Esophagus squamous epithelium (tissue), 5 donors: ENCODE measurements at regions not wholly inside any gene's neighbourhood (a gene's known extent, or its start where the extent isn't known, plus 50 kb on each side); places are given as distances from the start of the nearest gene placed in this dataset.
A peak's percentile ranks its signal among the peaks of the same experiment; 100 is the strongest.

Experiments
- DNase-seq: peaks from one replicate; lab custom pipeline; 2025; lab: John Stamatoyannopoulos, UW
- H3K27ac ChIP-seq, 4 donors: fragments of 200-600 bp; sonication (generic); one replicate each; pipeline ENCODE4 v1.5.1; 2016 to 2019; ENCODE audit warnings: mild to moderate bottlenecking in 1 of 4
- H3K27me3 ChIP-seq, 4 donors: fragments of 200-600 bp; sonication (generic); 1 replicate in 3 of 4; 2 replicates in 1 of 4; pipeline versions ENCODE4 v1.5.1 to v1.6.0; 2017 to 2021; ENCODE audit warnings: antibody characterized with exemption in 1 of 4
- H3K36me3 ChIP-seq, 3 donors: fragments of 200-600 bp; sonication (generic); one replicate each; pipeline ENCODE4 v1.5.1; 2016 to 2019
- H3K4me1 ChIP-seq, 3 donors: fragments of 200-600 bp; sonication (generic); one replicate each; pipeline ENCODE4 v1.5.1; 2017 to 2019
- H3K4me3 ChIP-seq, 4 donors: fragments of 200-600 bp; sonication (generic); 1 replicate in 3 of 4; 2 replicates in 1 of 4; pipeline ENCODE4 v1.5.1; 2016 to 2019; ENCODE audit warnings: mild to moderate bottlenecking in 2 of 4, moderate library complexity in 1 of 4
- H3K9me3 ChIP-seq, 3 donors: fragments of 200-600 bp; sonication (generic); one replicate each; pipeline ENCODE4 v1.5.1; 2016 to 2019
- POLR2A ChIP-seq, 4 donors: fragments of 450-650 bp; IDR thresholded peaks; one replicate each; pipeline ENCODE4 v1.6.1; 2017; ENCODE audit warnings: antibody characterized with exemption in 4 of 4, mild to moderate bottlenecking in 4 of 4, moderate library complexity in 3 of 4
- WGBS, 2 donors: methylation state at CpG; one replicate each; pipeline ENCODE4 v1.1.5; 2018; 5-methylcytosine and 5-hydroxymethylcytosine counted together
- intact Hi-C: fragments of 100-400 bp; cut with DNase I; formaldehyde crosslinking; loops from one replicate; pipeline ENCODE4 v1.15.0; 2022
- TF ChIP-seq, protein P1 (sequence below), 6 experiments: fragments of 450-650 bp in 4 of 6; fragments of 200-600 bp in 2 of 6; sonication (generic) in 2 of 6; IDR thresholded peaks; one replicate each; pipeline ENCODE4 v1.5.1; 2016 to 2019; ENCODE audit warnings: antibody characterized with exemption in 6 of 6, mild to moderate bottlenecking in 4 of 6, moderate library complexity in 4 of 6
- donor health status: DM: yes; HTN: yes; CAD: no.

- WGBS, 2 donors = 47 to 58% methylated on average over 1 of the region's 1 CpG
- Histone ChIP-seq H3K27me3 (no peaks in the 10 kb centered on the region), H3K9me3 (no peaks in the 10 kb centered on the region), H3K27ac (no peak overlapping the region), H3K4me1 (no peaks in the 10 kb centered on the region), H3K36me3 (no peaks in the 10 kb centered on the region), H3K4me3 (no peak overlapping the region)
- intact Hi-C loops = no loop called here
- DNase-seq = no peak
- no peak for TF ChIP-seq POLR2A (IDR thresholded peaks at IDR 0.05)
- TF ChIP-seq, protein P1, sequence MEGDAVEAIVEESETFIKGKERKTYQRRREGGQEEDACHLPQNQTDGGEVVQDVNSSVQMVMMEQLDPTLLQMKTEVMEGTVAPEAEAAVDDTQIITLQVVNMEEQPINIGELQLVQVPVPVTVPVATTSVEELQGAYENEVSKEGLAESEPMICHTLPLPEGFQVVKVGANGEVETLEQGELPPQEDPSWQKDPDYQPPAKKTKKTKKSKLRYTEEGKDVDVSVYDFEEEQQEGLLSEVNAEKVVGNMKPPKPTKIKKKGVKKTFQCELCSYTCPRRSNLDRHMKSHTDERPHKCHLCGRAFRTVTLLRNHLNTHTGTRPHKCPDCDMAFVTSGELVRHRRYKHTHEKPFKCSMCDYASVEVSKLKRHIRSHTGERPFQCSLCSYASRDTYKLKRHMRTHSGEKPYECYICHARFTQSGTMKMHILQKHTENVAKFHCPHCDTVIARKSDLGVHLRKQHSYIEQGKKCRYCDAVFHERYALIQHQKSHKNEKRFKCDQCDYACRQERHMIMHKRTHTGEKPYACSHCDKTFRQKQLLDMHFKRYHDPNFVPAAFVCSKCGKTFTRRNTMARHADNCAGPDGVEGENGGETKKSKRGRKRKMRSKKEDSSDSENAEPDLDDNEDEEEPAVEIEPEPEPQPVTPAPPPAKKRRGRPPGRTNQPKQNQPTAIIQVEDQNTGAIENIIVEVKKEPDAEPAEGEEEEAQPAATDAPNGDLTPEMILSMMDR (IDR thresholded peaks at IDR 0.05) = no peak
These were observed 602.1 kb upstream of the ZNF385D start for GRCh38 chr3:22353126-22353525.

GRCh38 chr3:22358334-22358733 is 607.3 kb upstream of the ZNF385D start:
- Histone ChIP-seq H3K27me3 (no peaks in the 10 kb centered on the region), H3K4me3 (no peak overlapping the region), H3K27ac (no peak overlapping the region), H3K36me3 (no peaks in the 10 kb centered on the region), H3K4me1 (no peaks in the 10 kb centered on the region), H3K9me3 (no peaks in the 10 kb centered on the region)
- DNase-seq = no peak
- intact Hi-C loops = no loop called here
- WGBS, 2 donors = 86 to 94% methylated on average over 1 of the region's 1 CpG
- TF ChIP-seq, protein P1 (IDR thresholded peaks at IDR 0.05) = no peak
- TF ChIP-seq POLR2A (IDR thresholded peaks at IDR 0.05) = no peak

DNA sequence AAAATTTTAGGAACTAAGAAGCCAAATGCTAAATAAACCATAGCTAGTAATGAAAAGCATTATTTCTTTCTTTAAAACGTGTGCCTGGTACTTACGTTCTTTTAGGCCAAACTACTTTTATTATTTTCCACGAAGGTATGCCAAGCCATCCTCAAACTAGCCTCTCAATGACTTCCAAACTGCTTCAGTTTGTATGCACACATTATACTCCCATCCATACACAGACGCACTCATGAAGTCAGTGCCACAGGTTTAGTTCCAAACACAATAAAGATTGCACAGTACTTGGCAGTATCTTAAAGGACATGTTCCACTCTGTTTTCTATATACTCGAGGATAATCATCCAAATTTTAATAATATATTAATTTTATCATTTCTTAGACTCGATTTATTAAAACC is 609.2 kb upstream of the ZNF385D start:
- intact Hi-C loops = no loop called here
- Histone ChIP-seq H3K4me1 (no peaks in the 10 kb centered on the region), H3K27ac (no peak overlapping the region), H3K27me3 (no peaks in the 10 kb centered on the region), H3K9me3 (no peaks in the 10 kb centered on the region), H3K4me3 (no peak overlapping the region), H3K36me3 (no peaks in the 10 kb centered on the region)
- TF ChIP-seq POLR2A (IDR thresholded peaks at IDR 0.05) = no peak
- TF ChIP-seq, protein P1 (IDR thresholded peaks at IDR 0.05) = no peak
- WGBS, 2 donors = 50 to 67% methylated on average over 6 of the region's 6 CpGs
- no peak for DNase-seq

- WGBS, 2 donors = 52 to 70% methylated on average over 2 of the region's 2 CpGs
- no peak for DNase-seq
These were observed 610.0 kb upstream of the ZNF385D start for GRCh38 chr3:22360970-22361369.

DNA sequence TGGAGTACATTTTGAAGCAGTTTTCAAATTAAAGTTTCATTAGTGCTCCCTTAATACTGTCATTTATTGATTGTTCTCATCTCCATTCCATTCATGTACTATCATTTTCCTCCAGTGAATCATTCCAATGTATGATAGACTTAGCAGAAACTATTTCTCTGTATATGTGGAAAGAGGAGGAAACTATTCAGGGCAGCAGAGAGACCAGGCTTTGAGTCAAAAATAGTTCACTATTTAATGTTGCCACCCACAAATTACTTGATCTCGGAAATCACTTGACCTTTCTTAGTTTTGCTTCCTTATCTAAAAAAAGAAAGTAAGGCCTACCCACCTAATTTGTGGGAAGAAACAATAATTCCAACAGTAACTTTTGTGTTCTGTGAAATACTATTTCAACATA is 610.5 kb upstream of the ZNF385D start:
- Histone ChIP-seq H3K4me3 (no peak overlapping the region), H3K27ac (peak overlapping the region in 1 of 4 donors; percentile 21), H3K36me3 (no peaks in the 10 kb centered on the region), H3K9me3 (no peaks in the 10 kb centered on the region), H3K27me3 (no peaks in the 10 kb centered on the region), H3K4me1 (no peaks in the 10 kb centered on the region)
- intact Hi-C loops = no loop called here
- 25 to 56% methylated on average over 1 of the region's 1 CpG for WGBS, 2 donors
- TF ChIP-seq, protein P1 (IDR thresholded peaks at IDR 0.05) = no peak
- no peak for TF ChIP-seq POLR2A (IDR thresholded peaks at IDR 0.05)
- DNase-seq = no peak

More at GRCh38 chr3:22360970-22361369, 610.0 kb upstream of the ZNF385D start:
- Histone ChIP-seq H3K27ac (peak overlapping the region in 1 of 4 donors; percentile 21), H3K27me3 (no peaks in the 10 kb centered on the region), H3K36me3 (no peaks in the 10 kb centered on the region), H3K4me3 (no peak overlapping the region), H3K4me1 (no peaks in the 10 kb centered on the region), H3K9me3 (no peaks in the 10 kb centered on the region)
- intact Hi-C loops = no loop called here
- TF ChIP-seq, protein P1 (IDR thresholded peaks at IDR 0.05) = no peak
- no peak for TF ChIP-seq POLR2A (IDR thresholded peaks at IDR 0.05)
